Osteocyte (in vitro differentiated cells): ENCODE measurements at regions not wholly inside any gene's neighbourhood (a gene's known extent, or its start where the extent isn't known, plus 50 kb on each side); places are given as distances from the start of the nearest gene placed in this dataset.

Source experiments
- DNase-seq: peaks from one replicate; pipeline ENCODE4 v3.0.0; 2021; ENCODE audit warnings: mixed read lengths; ENCODE audit not compliant: unreplicated experiment; ENCODE audit errors: extremely low spot score
- H3K27ac Mint-ChIP-seq: one replicate; pipeline ENCODE4 v1.8.0; 2021; ENCODE audit warnings: mild to moderate bottlenecking, mixed read lengths; ENCODE audit not compliant: unreplicated experiment
- H3K27me3 Mint-ChIP-seq: one replicate; pipeline ENCODE4 v1.8.0; 2021; ENCODE audit warnings: mixed read lengths; ENCODE audit not compliant: unreplicated experiment
- H3K36me3 Mint-ChIP-seq: one replicate; pipeline ENCODE4 v1.8.0; 2021; ENCODE audit warnings: mixed read lengths; ENCODE audit not compliant: unreplicated experiment
- H3K4me1 Mint-ChIP-seq: one replicate; pipeline ENCODE4 v1.8.0; 2021; ENCODE audit warnings: mixed read lengths; ENCODE audit not compliant: unreplicated experiment
- H3K4me3 Mint-ChIP-seq: one replicate; pipeline ENCODE4 v1.8.0; 2021; ENCODE audit warnings: mild to moderate bottlenecking, moderate library complexity, mixed read lengths; ENCODE audit not compliant: unreplicated experiment
- H3K9me3 Mint-ChIP-seq: one replicate; pipeline ENCODE4 v1.8.0; 2021; ENCODE audit warnings: mixed read lengths; ENCODE audit not compliant: unreplicated experiment
- TF ChIP-seq, protein P1 (sequence below): fragments of 200-600 bp; sonication (generic); IDR thresholded peaks from 2 replicates; pipeline ENCODE4 v1.5.0; 2021; ENCODE audit warnings: antibody characterized with exemption, mild to moderate bottlenecking, moderate library complexity

DNA sequence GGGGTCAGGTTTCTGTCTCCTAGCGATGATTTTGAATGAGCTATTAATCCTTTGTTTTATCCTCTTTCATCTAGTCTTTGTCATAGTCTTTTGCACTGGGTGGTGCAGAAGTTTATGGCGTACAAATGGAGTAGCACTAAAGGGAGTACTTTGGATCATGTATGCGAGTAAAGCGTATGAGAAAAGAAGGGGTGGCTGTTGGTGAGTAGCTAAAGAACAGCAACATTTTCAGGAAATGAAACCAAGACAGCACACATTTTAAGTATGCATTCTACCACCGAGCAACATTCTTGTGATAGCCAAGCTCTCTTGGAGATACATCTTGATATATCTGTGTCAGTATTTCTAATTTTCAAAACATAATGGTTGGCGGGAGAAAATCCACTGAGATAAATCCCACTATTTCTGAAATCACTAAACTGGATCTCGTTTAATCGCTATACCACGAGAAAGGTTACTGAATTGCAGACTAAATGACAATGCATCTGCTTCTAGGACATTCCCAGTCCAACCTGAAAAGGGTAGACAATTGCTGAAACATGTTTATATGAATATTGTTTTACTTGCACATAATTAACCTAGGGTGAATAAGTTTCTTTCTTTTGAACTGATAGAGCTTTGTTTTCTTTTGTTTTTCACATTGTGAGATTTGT lies 196.1 kb downstream of the TRIM27 start:
- H3K4me1 Mint-ChIP-seq, result peaks cover 20% of the 10 kb centered on the region
- no peaks in the 10 kb centered on the region for H3K36me3 Mint-ChIP-seq
- peak overlapping the region; percentile 92 for H3K4me3 Mint-ChIP-seq
- DNase-seq, result no peak
- peaks cover 20% of the 10 kb centered on the region for H3K27me3 Mint-ChIP-seq
- TF ChIP-seq, protein P1, sequence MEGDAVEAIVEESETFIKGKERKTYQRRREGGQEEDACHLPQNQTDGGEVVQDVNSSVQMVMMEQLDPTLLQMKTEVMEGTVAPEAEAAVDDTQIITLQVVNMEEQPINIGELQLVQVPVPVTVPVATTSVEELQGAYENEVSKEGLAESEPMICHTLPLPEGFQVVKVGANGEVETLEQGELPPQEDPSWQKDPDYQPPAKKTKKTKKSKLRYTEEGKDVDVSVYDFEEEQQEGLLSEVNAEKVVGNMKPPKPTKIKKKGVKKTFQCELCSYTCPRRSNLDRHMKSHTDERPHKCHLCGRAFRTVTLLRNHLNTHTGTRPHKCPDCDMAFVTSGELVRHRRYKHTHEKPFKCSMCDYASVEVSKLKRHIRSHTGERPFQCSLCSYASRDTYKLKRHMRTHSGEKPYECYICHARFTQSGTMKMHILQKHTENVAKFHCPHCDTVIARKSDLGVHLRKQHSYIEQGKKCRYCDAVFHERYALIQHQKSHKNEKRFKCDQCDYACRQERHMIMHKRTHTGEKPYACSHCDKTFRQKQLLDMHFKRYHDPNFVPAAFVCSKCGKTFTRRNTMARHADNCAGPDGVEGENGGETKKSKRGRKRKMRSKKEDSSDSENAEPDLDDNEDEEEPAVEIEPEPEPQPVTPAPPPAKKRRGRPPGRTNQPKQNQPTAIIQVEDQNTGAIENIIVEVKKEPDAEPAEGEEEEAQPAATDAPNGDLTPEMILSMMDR, result no peak
- no peak overlapping the region for H3K27ac Mint-ChIP-seq
- no peaks in the 10 kb centered on the region for H3K9me3 Mint-ChIP-seq

DNA sequence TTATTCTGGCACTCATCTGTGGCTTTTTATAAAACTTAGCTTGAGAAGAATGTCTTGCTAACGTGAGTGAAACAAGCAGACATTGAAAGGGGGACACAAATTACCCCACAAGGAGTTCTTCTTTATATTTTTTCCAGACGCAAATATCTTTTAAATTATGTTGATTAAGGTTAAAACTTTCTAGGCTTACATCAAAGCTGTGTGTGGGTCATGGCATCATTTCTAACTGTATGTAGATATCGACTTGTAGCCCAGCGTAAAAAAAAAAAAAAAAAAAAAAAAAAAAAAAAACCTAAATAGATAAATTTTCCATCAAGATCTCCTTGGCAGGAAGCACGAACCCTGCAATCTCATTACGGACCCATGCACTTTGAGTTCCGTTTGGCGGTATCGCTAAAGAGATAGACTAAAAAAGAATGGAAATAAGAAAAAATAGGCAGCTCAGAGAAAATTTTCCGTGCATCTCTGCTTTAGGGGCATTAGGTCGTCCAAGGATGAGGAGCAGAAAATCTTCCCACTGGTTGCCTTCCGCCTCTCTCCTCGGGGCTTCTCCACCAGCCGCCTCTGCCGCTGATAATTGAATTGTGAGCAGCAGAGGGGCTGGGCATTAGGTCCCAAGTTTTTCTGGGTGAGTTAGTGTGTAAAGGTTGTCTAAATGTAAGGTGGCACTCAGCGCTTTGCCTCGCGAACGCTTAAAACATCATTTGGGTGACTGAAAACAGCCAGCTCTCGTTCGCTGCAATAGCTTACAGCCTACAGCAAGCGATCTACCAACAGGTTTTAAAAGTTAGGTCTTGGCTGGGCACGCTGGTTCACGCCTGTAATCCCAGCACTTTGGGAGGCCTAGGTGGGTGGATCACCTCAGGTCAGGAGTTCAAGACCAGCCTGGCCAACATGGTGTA lies 194.0 kb downstream of the TRIM27 start:
- no peak for DNase-seq
- Mint-ChIP-seq H3K27me3 (peaks cover 25% of the 10 kb centered on the region), H3K36me3 (no peaks in the 10 kb centered on the region), H3K27ac (peak overlapping the region; percentile 91), H3K4me1 (peaks cover 20% of the 10 kb centered on the region), H3K9me3 (no peaks in the 10 kb centered on the region), H3K4me3 (peak overlapping the region; percentile 92)
- TF ChIP-seq, protein P1, result no peak

DNA sequence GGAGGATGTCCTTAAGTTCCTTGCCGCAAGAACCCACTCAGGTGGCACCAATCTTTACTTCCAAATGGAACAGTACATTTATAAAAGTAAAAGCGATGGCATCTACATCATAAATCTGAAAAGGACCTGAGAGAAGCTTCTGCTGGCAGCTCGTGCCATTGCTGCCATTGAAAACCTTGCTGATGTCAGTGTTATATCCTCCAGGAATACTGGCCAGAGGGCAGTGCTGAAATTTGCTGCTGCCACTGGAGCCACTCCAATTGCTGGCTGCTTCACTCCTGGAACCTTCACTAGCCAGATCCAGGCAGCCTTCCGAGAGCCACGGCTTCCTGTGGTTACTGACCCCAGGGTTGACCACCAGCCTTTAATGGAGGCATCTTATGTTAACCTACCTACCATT lies 191.7 kb downstream of the TRIM27 start:
- Mint-ChIP-seq H3K9me3 (no peaks in the 10 kb centered on the region), H3K27me3 (peaks cover 38% of the 10 kb centered on the region), H3K4me1 (peaks cover 20% of the 10 kb centered on the region), H3K27ac (no peak overlapping the region), H3K4me3 (no peak overlapping the region), H3K36me3 (no peaks in the 10 kb centered on the region)
- DNase-seq, result no peak
- TF ChIP-seq, protein P1, result no peak

DNA sequence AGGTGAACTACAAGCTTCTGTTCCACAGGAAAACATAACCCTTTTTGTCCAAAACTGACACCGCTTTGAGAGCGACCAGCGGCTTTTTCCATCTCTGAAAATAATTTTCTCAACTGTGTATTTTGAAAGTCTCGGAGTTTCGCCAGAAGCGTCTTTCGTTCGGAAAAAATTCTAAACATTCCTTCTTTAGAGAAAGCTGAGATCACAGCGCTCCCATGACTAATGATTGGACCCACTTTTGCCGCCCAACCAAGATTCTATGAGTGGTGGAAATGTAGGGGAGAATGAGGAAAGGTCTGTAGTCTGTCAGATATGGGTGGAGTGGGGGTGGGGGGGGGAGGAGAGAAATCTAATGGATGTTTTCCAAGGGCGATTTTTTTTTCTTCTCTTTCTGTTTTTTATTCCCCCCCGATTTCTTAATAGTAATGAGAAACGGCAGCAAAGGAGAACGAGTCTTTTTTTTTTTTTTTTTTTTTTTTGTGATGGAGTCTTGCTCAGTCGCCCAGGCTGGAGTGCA lies 189.3 kb downstream of the TRIM27 start:
- TF ChIP-seq, protein P1, result no peak
- peaks cover 57% of the 10 kb centered on the region for H3K27me3 Mint-ChIP-seq
- no peak overlapping the region for H3K4me3 Mint-ChIP-seq
- H3K4me1 Mint-ChIP-seq, result peaks cover 6% of the 10 kb centered on the region
- DNase-seq, result no peak
- H3K36me3 Mint-ChIP-seq, result peaks cover 3% of the 10 kb centered on the region
- no peak overlapping the region for H3K27ac Mint-ChIP-seq
- peaks cover 9% of the 10 kb centered on the region for H3K9me3 Mint-ChIP-seq

DNA sequence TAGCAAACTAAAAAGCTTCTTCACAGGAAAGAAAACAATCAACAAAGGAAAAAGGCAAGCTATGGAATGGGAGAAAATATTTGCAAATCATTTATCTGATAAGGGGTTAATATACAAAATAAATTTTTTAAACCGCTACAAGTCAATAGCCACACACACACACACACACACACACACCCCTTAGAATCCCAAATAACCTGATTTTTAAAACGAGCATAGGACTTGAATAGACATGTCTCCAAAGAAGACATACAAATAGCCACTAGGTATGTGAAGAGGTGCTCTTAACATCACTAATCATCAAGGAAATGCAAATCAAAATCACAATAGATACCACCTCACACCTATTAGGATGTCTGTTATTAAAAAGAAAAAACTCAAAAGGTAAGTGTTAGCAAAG lies 187.7 kb downstream of the TRIM27 start:
- Mint-ChIP-seq H3K9me3 (peaks cover 9% of the 10 kb centered on the region), H3K4me1 (no peaks in the 10 kb centered on the region), H3K36me3 (peaks cover 3% of the 10 kb centered on the region), H3K27ac (no peak overlapping the region), H3K27me3 (peaks cover 51% of the 10 kb centered on the region), H3K4me3 (no peak overlapping the region)
- DNase-seq, result no peak
- TF ChIP-seq, protein P1, result no peak
